ENCODE measurements at regions not wholly inside any gene's neighbourhood (a gene's known extent, or its start where the extent isn't known, plus 50 kb on each side); places are given as distances from the start of the nearest gene placed in this dataset.

GRCh38 chr3:137854533-137855261 is 90.6 kb downstream of the SOX14 start:
- TF ChIP-seq CTCF (conservative IDR thresholded peaks at IDR 0.05; ENCODE audit: low read depth, low read length) (no peak), EZH2 (IDR thresholded peaks at IDR 0.05; ENCODE audit: low read length, unreplicated experiment) (no peak)
